Hepatocyte (in vitro differentiated cells): ENCODE measurements at regions not wholly inside any gene's neighbourhood (a gene's known extent, or its start where the extent isn't known, plus 50 kb on each side); places are given as distances from the start of the nearest gene placed in this dataset.

Source experiments
- DNase-seq: peaks from one replicate; pipeline ENCODE4 v3.0.0-alpha.2; 2016; ENCODE audit warnings: low spot score
- H2AFZ ChIP-seq: fragments of 200-600 bp; sonication (generic); 2 replicates; pipeline ENCODE4 v1.6.0; 2016; ENCODE audit warnings: antibody characterized with exemption, mild to moderate bottlenecking
- H3K27ac ChIP-seq: fragments of 200-600 bp; sonication (generic); 2 replicates; pipeline ENCODE4 v1.5.1; 2016; ENCODE audit warnings: mild to moderate bottlenecking
- H3K27me3 ChIP-seq: fragments of 200-600 bp; sonication (generic); 2 replicates; pipeline ENCODE4 v1.6.1; 2016
- H3K36me3 ChIP-seq: fragments of 200-600 bp; sonication (generic); replicated peaks from 2 replicates; pipeline ENCODE4 v1.5.1; 2016; ENCODE audit warnings: low read depth; ENCODE audit not compliant: insufficient read depth
- H3K4me1 ChIP-seq: fragments of 200-600 bp; sonication (generic); 2 replicates; pipeline ENCODE4 v1.5.1; 2016; ENCODE audit warnings: mild to moderate bottlenecking, moderate library complexity; ENCODE audit not compliant: insufficient read depth
- H3K4me2 ChIP-seq: fragments of 200-600 bp; sonication (generic); 2 replicates; pipeline ENCODE4 v1.6.0; 2016
- H3K4me3 ChIP-seq: fragments of 200-600 bp; sonication (generic); 2 replicates; pipeline ENCODE4 v1.5.1; 2016; ENCODE audit warnings: mild to moderate bottlenecking
- H3K79me2 ChIP-seq: fragments of 200-600 bp; sonication (generic); 2 replicates; pipeline ENCODE4 v1.6.0; 2017; ENCODE audit warnings: mild to moderate bottlenecking
- H3K9me2 ChIP-seq: fragments of 200-600 bp; sonication (generic); replicated peaks from 2 replicates; pipeline ENCODE4 v1.6.0; 2017; ENCODE audit warnings: mild to moderate bottlenecking; ENCODE audit not compliant: insufficient read depth
- H3K9me3 ChIP-seq: fragments of 200-600 bp; sonication (generic); 2 replicates; pipeline ENCODE4 v1.5.1; 2016; ENCODE audit warnings: low read depth, mild to moderate bottlenecking
- H4K20me1 ChIP-seq: fragments of 200-600 bp; sonication (generic); 2 replicates; pipeline ENCODE4 v1.6.0; 2016; ENCODE audit warnings: mild to moderate bottlenecking; ENCODE audit not compliant: insufficient read depth, poor library complexity, severe bottlenecking
- EZH2 ChIP-seq: fragments of 200-600 bp; sonication (generic); IDR thresholded peaks from 2 replicates; pipeline ENCODE4 v1.6.1; 2016; ENCODE audit warnings: antibody characterized with exemption, mild to moderate bottlenecking, borderline replicate concordance
- EZH2phosphoT487 ChIP-seq: fragments of 200-600 bp; sonication (generic); IDR thresholded peaks from one replicate; pipeline ENCODE4 v1.6.1; 2018; ENCODE audit warnings: antibody characterized with exemption, mild to moderate bottlenecking, low read depth, moderate library complexity; ENCODE audit not compliant: unreplicated experiment, severe bottlenecking
- WGBS: methylation state at CpG from one replicate; pipeline ENCODE4 v1.1.6; 2016; ENCODE audit warnings: low lambda C conversion rate; ENCODE audit errors: missing lambda C conversion rate; 5-methylcytosine and 5-hydroxymethylcytosine counted together
- TF ChIP-seq, protein P1 (sequence below): fragments of 200-600 bp; sonication (generic); IDR thresholded peaks from 2 replicates; pipeline ENCODE4 v1.5.1; 2016; ENCODE audit warnings: antibody characterized with exemption, mild to moderate bottlenecking; ENCODE audit not compliant: poor library complexity

DNA sequence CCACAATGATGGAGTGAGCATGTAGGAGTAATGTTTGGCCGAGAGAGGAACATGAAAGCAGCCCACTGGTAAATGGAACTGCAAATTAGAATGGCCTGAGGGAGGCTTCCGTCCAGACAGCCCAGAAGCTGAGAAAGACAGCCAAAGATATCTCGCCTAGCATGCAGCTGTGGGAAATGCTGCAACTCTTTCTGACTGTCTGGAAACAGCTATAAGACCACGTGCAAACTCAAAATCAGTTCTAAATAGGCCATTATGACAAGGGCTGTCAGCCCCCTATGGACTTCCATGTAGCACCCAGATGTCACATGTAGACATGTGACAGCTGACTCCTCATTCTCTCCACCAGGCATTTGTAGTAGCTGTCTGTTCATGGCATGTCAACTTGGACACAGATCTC lies 62.9 kb upstream of the ATP1A1 start:
- no peak for DNase-seq
- TF ChIP-seq, protein P1, sequence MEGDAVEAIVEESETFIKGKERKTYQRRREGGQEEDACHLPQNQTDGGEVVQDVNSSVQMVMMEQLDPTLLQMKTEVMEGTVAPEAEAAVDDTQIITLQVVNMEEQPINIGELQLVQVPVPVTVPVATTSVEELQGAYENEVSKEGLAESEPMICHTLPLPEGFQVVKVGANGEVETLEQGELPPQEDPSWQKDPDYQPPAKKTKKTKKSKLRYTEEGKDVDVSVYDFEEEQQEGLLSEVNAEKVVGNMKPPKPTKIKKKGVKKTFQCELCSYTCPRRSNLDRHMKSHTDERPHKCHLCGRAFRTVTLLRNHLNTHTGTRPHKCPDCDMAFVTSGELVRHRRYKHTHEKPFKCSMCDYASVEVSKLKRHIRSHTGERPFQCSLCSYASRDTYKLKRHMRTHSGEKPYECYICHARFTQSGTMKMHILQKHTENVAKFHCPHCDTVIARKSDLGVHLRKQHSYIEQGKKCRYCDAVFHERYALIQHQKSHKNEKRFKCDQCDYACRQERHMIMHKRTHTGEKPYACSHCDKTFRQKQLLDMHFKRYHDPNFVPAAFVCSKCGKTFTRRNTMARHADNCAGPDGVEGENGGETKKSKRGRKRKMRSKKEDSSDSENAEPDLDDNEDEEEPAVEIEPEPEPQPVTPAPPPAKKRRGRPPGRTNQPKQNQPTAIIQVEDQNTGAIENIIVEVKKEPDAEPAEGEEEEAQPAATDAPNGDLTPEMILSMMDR, result no peak
- TF ChIP-seq EZH2phosphoT487 (no peak), EZH2 (no peak)
- Histone ChIP-seq H3K4me3 (no peak overlapping the region), H3K27me3 (no peaks in the 10 kb centered on the region), H3K9me2 (no peaks in the 10 kb centered on the region), H3K36me3 (no peaks in the 10 kb centered on the region), H3K4me2 (no peak overlapping the region), H3K4me1 (peaks cover 12% of the 10 kb centered on the region), H4K20me1 (no peaks in the 10 kb centered on the region), H3K9me3 (no peaks in the 10 kb centered on the region), H3K27ac (no peak overlapping the region), H3K79me2 (no peaks in the 10 kb centered on the region), H2AFZ (no peak overlapping the region)
- WGBS, result 72% methylated on average over 4 of the region's 4 CpGs

DNA sequence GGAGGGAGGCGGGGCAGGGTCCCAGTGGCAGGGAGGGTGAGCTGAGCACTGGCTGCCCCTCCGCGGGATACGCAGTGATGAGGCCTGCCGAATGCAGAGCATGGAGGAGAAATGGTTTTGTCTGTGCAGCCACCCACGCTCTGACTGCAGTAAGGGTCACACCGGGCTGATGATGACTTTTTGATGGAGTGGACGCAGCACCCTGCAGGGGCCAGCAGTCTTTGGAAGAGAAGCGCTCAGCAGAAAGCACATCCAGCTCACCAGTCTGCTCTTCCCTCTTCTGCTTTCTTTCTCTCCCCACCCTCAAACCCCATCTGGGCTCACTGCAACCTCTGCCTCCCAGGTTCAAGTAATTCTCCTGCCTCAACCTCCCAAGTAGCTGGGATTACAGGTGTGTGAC lies 61.9 kb upstream of the ATP1A1 start:
- no peak overlapping the region for H3K4me3 ChIP-seq
- H3K9me2 ChIP-seq, result no peaks in the 10 kb centered on the region
- H3K4me2 ChIP-seq, result no peak overlapping the region
- no peaks in the 10 kb centered on the region for H3K9me3 ChIP-seq
- no peaks in the 10 kb centered on the region for H3K79me2 ChIP-seq
- TF ChIP-seq, protein P1, result no peak
- TF ChIP-seq EZH2phosphoT487 (no peak), EZH2 (no peak)
- H2AFZ ChIP-seq, result no peak overlapping the region
- no peaks in the 10 kb centered on the region for H3K36me3 ChIP-seq
- WGBS, result 78% methylated on average over 6 of the region's 9 CpGs
- H4K20me1 ChIP-seq, result no peaks in the 10 kb centered on the region
- H3K4me1 ChIP-seq, result peaks cover 22% of the 10 kb centered on the region
- peak overlapping the region; percentile 75 for H3K27ac ChIP-seq
- H3K27me3 ChIP-seq, result no peaks in the 10 kb centered on the region
- DNase-seq, result no peak

DNA sequence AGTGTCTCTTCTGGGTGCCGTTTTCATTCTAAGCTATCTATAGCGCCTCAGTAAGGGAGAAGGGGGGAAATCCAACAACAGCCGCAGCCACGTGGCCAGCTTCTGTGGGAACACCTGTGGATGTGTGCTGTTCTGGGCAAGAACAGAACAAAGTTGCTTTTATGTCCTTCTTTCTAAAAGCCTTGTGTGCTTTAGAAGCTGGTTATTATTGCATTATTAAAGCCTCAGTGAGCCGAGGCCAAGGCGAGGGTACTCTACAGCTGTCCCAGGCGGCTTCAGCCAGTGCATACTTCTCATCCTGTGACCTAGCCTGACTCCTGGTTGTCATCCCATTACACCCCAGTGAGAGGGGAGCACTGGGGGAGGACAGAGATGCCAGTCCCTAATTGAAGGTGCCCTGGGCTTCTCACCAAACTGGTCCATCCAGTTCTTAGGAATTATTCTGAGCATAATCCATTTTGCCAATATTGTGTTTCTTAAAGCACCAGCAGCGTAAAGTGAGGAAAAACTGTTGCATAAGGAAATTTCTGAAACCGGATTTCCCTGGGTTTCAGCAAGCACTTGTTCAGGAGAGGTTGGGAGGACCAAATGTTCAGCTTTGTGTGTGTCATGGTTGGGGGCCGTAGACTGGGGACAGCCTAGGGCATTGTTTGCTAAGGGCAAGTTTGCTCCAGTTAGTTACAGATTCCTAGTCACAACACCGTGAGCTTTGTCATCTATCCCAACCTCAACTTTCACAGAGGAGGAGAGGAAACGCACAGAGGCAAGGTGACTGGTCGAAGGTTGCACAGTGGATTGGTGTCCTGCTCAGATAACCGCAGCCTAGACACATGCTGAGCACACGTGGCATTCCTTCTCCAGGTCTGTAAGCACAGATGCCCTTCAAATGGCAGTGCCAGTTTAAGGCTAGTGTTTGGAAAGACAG lies 61.0 kb upstream of the ATP1A1 start:
- H3K27ac ChIP-seq, result peak overlapping the region; percentile 75

More for the DNA sequence above, 61.0 kb upstream of the ATP1A1 start:
- H3K9me3 ChIP-seq, result no peaks in the 10 kb centered on the region
- no peaks in the 10 kb centered on the region for H3K79me2 ChIP-seq
- no peaks in the 10 kb centered on the region for H3K9me2 ChIP-seq
- no peak overlapping the region for H3K4me3 ChIP-seq
- peaks cover 28% of the 10 kb centered on the region for H3K4me1 ChIP-seq
- WGBS, result 64% methylated on average over 15 of the region's 15 CpGs
- DNase-seq, result peak; percentile 58
- H3K27me3 ChIP-seq, result no peaks in the 10 kb centered on the region
- TF ChIP-seq EZH2, result no peak
- TF ChIP-seq, protein P1, result no peak
- no peak for TF ChIP-seq EZH2phosphoT487
- no peaks in the 10 kb centered on the region for H4K20me1 ChIP-seq
- no peaks in the 10 kb centered on the region for H3K36me3 ChIP-seq
- peak overlapping the region; percentile 10 for H3K4me2 ChIP-seq
- H2AFZ ChIP-seq, result no peak overlapping the region
